Trophoblast cell (in vitro differentiated cells and primary cell): ENCODE measurements at regions not wholly inside any gene's neighbourhood (a gene's known extent, or its start where the extent isn't known, plus 50 kb on each side); places are given as distances from the start of the nearest gene placed in this dataset.

ENCODE experiments used
- DNase-seq, 2 donors: peaks; one replicate each; pipeline ENCODE4 v3.0.0-alpha.2; 2016
- H2AFZ ChIP-seq: 2 replicates; pipeline ENCODE4 v1.6.1; 2013; ENCODE audit warnings: low read length, moderate library complexity, mild to moderate bottlenecking; ENCODE audit not compliant: insufficient read depth, poor library complexity
- H2AK5ac ChIP-seq: 2 replicates; pipeline ENCODE4 v1.6.1; 2013; ENCODE audit warnings: mild to moderate bottlenecking, low read length
- H2BK120ac ChIP-seq: 2 replicates; pipeline ENCODE4 v1.6.1; 2013; ENCODE audit warnings: low read length, mild to moderate bottlenecking, moderate library complexity; ENCODE audit not compliant: insufficient read depth, poor library complexity
- H2BK12ac ChIP-seq: 2 replicates; pipeline ENCODE4 v1.6.1; 2013; ENCODE audit warnings: mild to moderate bottlenecking, low read length, moderate library complexity
- H2BK5ac ChIP-seq: 2 replicates; pipeline ENCODE4 v1.6.1; 2013; ENCODE audit warnings: low read length, low read depth, moderate library complexity, mild to moderate bottlenecking; ENCODE audit not compliant: poor library complexity
- H3K14ac ChIP-seq: 2 replicates; pipeline ENCODE4 v1.6.1; 2013; ENCODE audit warnings: mild to moderate bottlenecking, low read length
- H3K18ac ChIP-seq: 2 replicates; pipeline ENCODE4 v1.6.1; 2013; ENCODE audit warnings: mild to moderate bottlenecking, low read length
- H3K23ac ChIP-seq: 2 replicates; pipeline ENCODE4 v1.6.1; 2013; ENCODE audit warnings: low read length
- H3K27ac ChIP-seq: 2 replicates; pipeline ENCODE4 v1.5.1; 2013; ENCODE audit warnings: low read depth, mild to moderate bottlenecking, inconsistent platforms, low read length, moderate library complexity
- H3K27me3 ChIP-seq: 2 replicates; pipeline ENCODE4 v1.6.1; 2013; ENCODE audit warnings: inconsistent platforms, mild to moderate bottlenecking, low read length, moderate library complexity; ENCODE audit not compliant: insufficient read depth
- H3K36me3 ChIP-seq, 2 experiments: 1 replicate in 1 of 2; 2 replicates in 1 of 2; pipeline ENCODE4 v1.6.1; 2013; ENCODE audit warnings: low read length in 2 of 2, mild to moderate bottlenecking in 2 of 2, moderate library complexity in 1 of 2; ENCODE audit not compliant: insufficient read depth in 2 of 2, control insufficient read depth in 1 of 2
- H3K4ac ChIP-seq: 2 replicates; pipeline ENCODE4 v1.6.1; 2013; ENCODE audit warnings: low read depth, mild to moderate bottlenecking, low read length, moderate library complexity
- H3K4me1 ChIP-seq, 2 experiments: 1 replicate in 1 of 2; 2 replicates in 1 of 2; pipeline ENCODE4 v1.6.1; 2013; ENCODE audit warnings: low read length in 2 of 2, mild to moderate bottlenecking in 2 of 2, moderate library complexity in 1 of 2; ENCODE audit not compliant: insufficient read depth in 2 of 2, control insufficient read depth in 1 of 2
- H3K4me2 ChIP-seq: 2 replicates; pipeline ENCODE4 v1.6.1; 2013; ENCODE audit warnings: inconsistent platforms, mild to moderate bottlenecking, low read length, moderate library complexity
- H3K4me3 ChIP-seq: 2 replicates; pipeline ENCODE4 v1.5.1; 2013; ENCODE audit warnings: mild to moderate bottlenecking, low read depth, low read length, inconsistent platforms
- H3K79me1 ChIP-seq: one replicate; pipeline ENCODE4 v1.6.1; 2013; ENCODE audit warnings: low read length
- H3K79me2 ChIP-seq: 2 replicates; pipeline ENCODE4 v1.6.1; 2013; ENCODE audit warnings: low read length, mild to moderate bottlenecking; ENCODE audit not compliant: control insufficient read depth, insufficient read depth, poor library complexity
- H3K9ac ChIP-seq: 2 replicates; pipeline ENCODE4 v1.6.1; 2013; ENCODE audit warnings: mild to moderate bottlenecking, low read length
- H3K9me3 ChIP-seq: 2 replicates; pipeline ENCODE4 v1.6.1; 2013; ENCODE audit warnings: low read depth, mild to moderate bottlenecking, control low read depth, inconsistent platforms, low read length; ENCODE audit not compliant: insufficient read depth
- H4K12ac ChIP-seq: 2 replicates; pipeline ENCODE4 v1.6.1; 2013; ENCODE audit warnings: low read depth, mild to moderate bottlenecking, low read length, moderate library complexity
- H4K8ac ChIP-seq: 2 replicates; pipeline ENCODE4 v1.6.1; 2013; ENCODE audit warnings: low read depth, mild to moderate bottlenecking, low read length, moderate library complexity
- H4K91ac ChIP-seq: one replicate; pipeline ENCODE4 v1.6.1; 2013; ENCODE audit warnings: low read depth, mild to moderate bottlenecking, low read length, moderate library complexity
- WGBS: extraction: QIAGEN DNeasy Blood & Tissue Kit; methylation state at CpG from one replicate; pipeline ENCODE4 v1.1.7; 2013; ENCODE audit warnings: missing lambda C conversion rate; ENCODE audit not compliant: insufficient read length, insufficient coverage; ENCODE audit errors: extremely low coverage; 5-methylcytosine and 5-hydroxymethylcytosine counted together

- H3K79me1 ChIP-seq = no peaks in the 10 kb centered on the region
- no peak overlapping the region for H2AFZ ChIP-seq
- no peak for DNase-seq
- no peak overlapping the region for H4K8ac ChIP-seq
- no peak overlapping the region for H3K18ac ChIP-seq
- no peaks in the 10 kb centered on the region for H3K36me3 ChIP-seq
- H3K9me3 ChIP-seq = no peaks in the 10 kb centered on the region
- H3K4me3 ChIP-seq = no peak overlapping the region
- no peaks in the 10 kb centered on the region for H3K4me1 ChIP-seq
- no peak overlapping the region for H4K12ac ChIP-seq
- no peak overlapping the region for H3K27ac ChIP-seq
- no peak overlapping the region for H2BK12ac ChIP-seq
- H3K9ac ChIP-seq = no peak overlapping the region
- no CpG with 5 or more reads among the region's 5 CpGs for WGBS
- H2BK120ac ChIP-seq = no peak overlapping the region
- H3K23ac ChIP-seq = no peak overlapping the region
- no peak overlapping the region for H3K4me2 ChIP-seq
- no peaks in the 10 kb centered on the region for H3K27me3 ChIP-seq
- H3K14ac ChIP-seq = no peak overlapping the region
- H4K91ac ChIP-seq = no peak overlapping the region
- H2BK5ac ChIP-seq = no peak overlapping the region
- no peak overlapping the region for H2AK5ac ChIP-seq
- no peaks in the 10 kb centered on the region for H3K79me2 ChIP-seq
- no peak overlapping the region for H3K4ac ChIP-seq
These were observed 281.3 kb downstream of the SOX9 start for GRCh38 chr17:72401883-72402726.

- no CpG with 5 or more reads among the region's 5 CpGs for WGBS
These were observed 281.9 kb downstream of the SOX9 start for GRCh38 chr17:72402727-72403210.

GRCh38 chr17:72403713-72404209 lies 282.9 kb downstream of the SOX9 start:
- Histone ChIP-seq H2AK5ac (no peak overlapping the region), H4K12ac (no peak overlapping the region), H2AFZ (no peak overlapping the region), H4K91ac (no peak overlapping the region), H3K14ac (no peak overlapping the region), H3K4me1 (no peaks in the 10 kb centered on the region), H4K8ac (no peak overlapping the region), H3K36me3 (no peaks in the 10 kb centered on the region), H3K9ac (no peak overlapping the region), H3K79me1 (no peaks in the 10 kb centered on the region), H2BK120ac (no peak overlapping the region), H3K9me3 (no peaks in the 10 kb centered on the region), H3K18ac (no peak overlapping the region), H2BK5ac (no peak overlapping the region), H2BK12ac (no peak overlapping the region), H3K27ac (no peak overlapping the region), H3K27me3 (no peaks in the 10 kb centered on the region), H3K4me3 (no peak overlapping the region), H3K23ac (no peak overlapping the region), H3K4me2 (no peak overlapping the region), H3K4ac (no peak overlapping the region), H3K79me2 (no peaks in the 10 kb centered on the region)
- no peak for DNase-seq
- no CpG with 5 or more reads among the region's 7 CpGs for WGBS

More at GRCh38 chr17:72402727-72403210, 281.9 kb downstream of the SOX9 start:
- no peak overlapping the region for H3K9ac ChIP-seq
- no peak overlapping the region for H3K4ac ChIP-seq
- no peak overlapping the region for H2AK5ac ChIP-seq
- H3K27ac ChIP-seq = no peak overlapping the region
- H2AFZ ChIP-seq = no peak overlapping the region
- H3K4me2 ChIP-seq = no peak overlapping the region
- H3K4me3 ChIP-seq = no peak overlapping the region
- no peak overlapping the region for H3K14ac ChIP-seq
- no peaks in the 10 kb centered on the region for H3K36me3 ChIP-seq
- H2BK120ac ChIP-seq = no peak overlapping the region
- H3K9me3 ChIP-seq = no peaks in the 10 kb centered on the region
- H4K91ac ChIP-seq = no peak overlapping the region
- H3K27me3 ChIP-seq = no peaks in the 10 kb centered on the region
- no peak overlapping the region for H4K8ac ChIP-seq
- H2BK12ac ChIP-seq = no peak overlapping the region
- H3K18ac ChIP-seq = no peak overlapping the region
- no peak overlapping the region for H2BK5ac ChIP-seq
- no peaks in the 10 kb centered on the region for H3K79me2 ChIP-seq
- H3K4me1 ChIP-seq = no peaks in the 10 kb centered on the region
- no peak overlapping the region for H4K12ac ChIP-seq
- H3K79me1 ChIP-seq = no peaks in the 10 kb centered on the region
- DNase-seq = no peak
- H3K23ac ChIP-seq = no peak overlapping the region

GRCh38 chr17:72404872-72405271 lies 284.1 kb downstream of the SOX9 start:
- Histone ChIP-seq H3K79me2 (no peaks in the 10 kb centered on the region), H3K9me3 (no peaks in the 10 kb centered on the region), H2AFZ (no peak overlapping the region), H3K4ac (no peak overlapping the region), H3K14ac (no peak overlapping the region), H3K4me3 (no peak overlapping the region), H4K91ac (no peak overlapping the region), H2BK120ac (no peak overlapping the region), H2BK5ac (no peak overlapping the region), H3K18ac (no peak overlapping the region), H2BK12ac (no peak overlapping the region), H3K4me2 (no peak overlapping the region), H3K9ac (no peak overlapping the region), H4K8ac (no peak overlapping the region), H3K4me1 (no peaks in the 10 kb centered on the region), H3K27ac (no peak overlapping the region), H3K23ac (no peak overlapping the region), H4K12ac (no peak overlapping the region), H3K27me3 (no peaks in the 10 kb centered on the region), H3K36me3 (no peaks in the 10 kb centered on the region), H2AK5ac (no peak overlapping the region), H3K79me1 (no peaks in the 10 kb centered on the region)
- WGBS = no CpG with 5 or more reads among the region's 4 CpGs
- DNase-seq = no peak
